COLO829 (cell line): ENCODE measurements at regions not wholly inside any gene's neighbourhood (a gene's known extent, or its start where the extent isn't known, plus 50 kb on each side); places are given as distances from the start of the nearest gene placed in this dataset.

Source experiments
- DNase-seq: peaks from one replicate; pipeline ENCODE4 v3.0.0; 2012; ENCODE audit warnings: low spot score

DNA sequence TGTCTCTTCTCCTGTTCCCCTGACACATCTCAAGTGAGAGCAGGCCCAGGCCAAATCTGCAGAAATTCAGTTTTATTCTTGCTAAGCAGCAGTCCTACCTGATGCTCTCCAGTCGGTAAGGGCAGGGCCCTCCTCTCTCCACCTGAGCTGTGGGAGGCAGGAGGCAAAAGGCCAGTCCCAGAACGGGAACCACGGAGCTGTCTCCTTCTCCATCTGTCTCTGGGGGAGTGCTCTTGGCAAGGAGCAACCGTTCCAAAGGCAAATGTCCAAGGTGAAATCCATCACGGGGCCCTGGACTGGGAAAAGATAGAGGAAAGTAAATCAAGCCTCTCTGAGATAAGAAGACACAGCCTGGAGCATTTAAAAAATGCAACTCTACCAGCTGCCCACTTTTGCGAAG, 65.2 kb upstream of the CDON start:
- DNase-seq: no peak

DNA sequence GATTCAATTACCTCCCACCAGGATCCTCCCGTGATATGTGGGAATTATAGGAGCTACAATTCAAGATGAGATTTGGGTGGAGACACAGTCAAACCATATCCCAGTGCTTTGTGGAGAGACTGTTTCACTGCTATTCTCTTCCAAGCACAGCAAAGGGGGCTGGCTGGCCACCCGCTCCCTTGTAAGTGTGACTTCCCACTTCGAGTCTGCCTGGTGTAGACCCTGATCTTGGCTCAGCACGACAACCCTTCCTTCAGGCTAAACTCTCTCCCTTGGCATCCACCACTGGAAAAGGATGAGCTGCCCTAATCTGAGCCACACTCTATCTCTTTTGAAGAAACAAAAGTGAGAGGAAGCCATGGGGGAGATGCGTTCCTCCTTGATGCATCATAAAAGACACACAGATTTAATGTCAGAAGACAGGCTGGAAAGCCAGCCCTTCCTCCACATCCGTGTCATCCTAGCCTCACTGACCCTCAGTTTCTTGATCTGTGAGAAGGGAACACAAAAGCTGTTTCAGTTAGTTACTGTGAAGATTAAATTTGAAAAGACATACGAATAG, 64.7 kb upstream of the CDON start:
- no peak for DNase-seq

DNA sequence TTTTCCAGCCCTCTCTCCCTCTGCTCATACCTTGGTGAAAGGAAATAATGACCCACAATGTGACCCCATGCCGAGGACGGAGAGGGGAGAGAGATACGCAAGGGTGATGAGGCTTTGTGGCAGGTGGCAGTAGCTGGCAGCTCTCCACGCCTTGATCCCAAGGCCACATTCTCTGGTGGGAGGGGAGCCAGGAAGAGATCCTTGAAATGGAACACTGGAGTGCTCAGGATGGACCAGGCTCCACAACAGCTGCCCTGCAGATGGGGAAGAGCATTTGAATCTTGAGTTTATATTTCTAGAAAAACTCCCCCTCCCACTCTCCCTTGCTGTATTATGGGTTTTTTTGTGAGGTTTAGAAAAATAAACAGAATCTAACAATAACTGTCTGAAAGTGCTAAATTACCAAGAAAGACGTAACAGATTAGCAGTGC, 61.6 kb upstream of the CDON start:
- no peak for DNase-seq

DNA sequence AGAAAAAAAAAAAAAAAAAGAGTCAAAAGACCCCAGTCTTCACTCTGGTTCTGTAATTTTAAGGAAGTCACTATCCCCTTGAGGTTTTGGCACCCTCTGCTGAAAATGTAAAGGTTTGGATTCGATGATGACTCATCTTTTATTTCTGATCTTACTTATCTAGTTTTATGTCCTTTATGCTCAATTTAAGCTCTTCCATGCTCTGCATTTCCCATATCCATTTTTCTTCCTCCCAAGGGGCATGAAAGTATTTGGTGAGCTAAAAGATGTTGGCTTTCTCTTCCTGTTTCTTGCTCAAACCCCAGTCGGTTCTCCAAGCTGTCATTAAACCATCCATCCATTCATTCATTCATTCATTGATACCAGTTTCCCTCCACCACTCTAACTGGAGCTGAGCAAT, 61.0 kb upstream of the CDON start:
- no peak for DNase-seq

DNA sequence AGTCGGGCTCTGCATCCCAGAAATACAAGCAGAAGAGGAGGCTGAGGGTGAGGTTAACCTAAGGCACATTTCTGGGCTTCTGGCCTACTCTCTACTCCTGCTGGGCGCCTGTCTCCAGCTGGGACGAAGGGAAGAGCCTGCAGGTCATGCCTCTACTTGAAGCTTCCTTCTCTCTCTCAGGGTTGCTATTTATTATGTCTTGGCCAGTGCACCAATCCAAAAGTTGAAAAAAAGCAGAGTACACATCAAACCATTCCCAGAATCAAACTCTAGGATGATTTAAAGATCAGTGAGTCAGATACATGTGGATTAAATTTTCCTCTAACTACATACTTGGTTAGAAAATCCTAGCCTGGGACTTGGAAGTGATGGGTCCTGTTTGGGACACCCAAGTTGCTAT, 60.2 kb upstream of the CDON start:
- no peak for DNase-seq

DNA sequence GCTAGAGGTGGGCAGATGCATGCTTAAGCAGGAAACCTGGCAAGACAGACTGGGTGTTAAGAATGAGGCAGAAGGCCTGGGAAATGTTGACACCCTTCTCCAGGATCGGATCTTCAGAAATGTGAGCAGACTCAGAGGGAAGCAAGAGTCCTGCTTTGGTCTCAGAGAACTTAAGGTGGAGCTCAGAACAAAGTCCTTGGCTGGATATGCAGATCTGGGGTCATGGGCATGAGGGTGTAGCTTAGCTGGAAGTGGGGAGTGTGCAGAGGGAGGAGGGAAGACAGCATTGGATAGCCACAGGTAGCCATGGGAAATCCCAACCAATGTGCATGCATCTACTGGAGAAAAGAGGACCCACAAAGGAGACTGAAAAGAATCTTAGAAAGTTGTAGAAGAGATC, 58.6 kb upstream of the CDON start:
- DNase-seq: no peak

DNA sequence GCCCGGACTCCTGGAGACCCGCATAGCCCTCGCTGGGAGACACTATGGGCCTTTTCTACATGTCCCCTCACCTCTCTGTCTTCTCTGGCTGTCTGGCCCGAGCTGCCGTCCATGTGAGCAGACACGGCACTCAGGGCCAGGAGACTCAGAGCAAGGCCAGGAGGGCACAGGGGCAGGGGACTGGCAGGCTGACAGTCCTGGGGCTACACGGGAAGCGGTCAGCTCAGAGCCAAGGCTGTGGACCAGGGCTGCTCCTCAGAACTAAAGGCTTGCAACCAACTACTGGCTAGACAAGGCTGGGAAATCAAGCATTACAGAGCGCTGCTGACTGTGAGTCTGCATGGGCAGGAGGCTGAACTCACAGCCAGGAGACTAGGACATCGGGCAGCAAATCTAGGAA, 56.1 kb upstream of the CDON start:
- no peak for DNase-seq

DNA sequence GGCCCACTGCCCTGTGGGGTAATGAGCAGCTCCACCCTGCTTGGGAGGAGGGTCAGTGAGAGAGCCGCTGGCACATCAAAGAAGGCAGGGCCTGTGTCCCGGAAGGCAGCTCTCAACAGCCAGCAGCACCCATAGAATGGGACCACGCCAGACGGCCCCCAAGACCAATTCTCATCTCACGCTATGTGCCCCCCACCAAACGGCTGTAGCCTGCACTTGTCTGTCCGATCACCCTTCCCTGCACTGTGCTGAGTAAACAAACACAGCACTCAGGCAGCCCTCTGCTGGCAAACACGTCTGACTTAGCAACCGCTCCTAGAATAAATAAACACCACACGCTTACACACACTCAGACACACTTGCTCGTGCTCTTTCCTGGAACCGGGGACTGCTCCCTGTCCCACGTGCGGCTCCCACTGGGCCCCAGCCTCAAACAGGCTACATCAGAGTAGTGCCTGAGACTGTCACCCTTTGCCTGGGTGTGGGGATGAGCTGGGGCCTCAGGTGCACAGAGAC, 53.2 kb upstream of the CDON start:
- no peak for DNase-seq

DNA sequence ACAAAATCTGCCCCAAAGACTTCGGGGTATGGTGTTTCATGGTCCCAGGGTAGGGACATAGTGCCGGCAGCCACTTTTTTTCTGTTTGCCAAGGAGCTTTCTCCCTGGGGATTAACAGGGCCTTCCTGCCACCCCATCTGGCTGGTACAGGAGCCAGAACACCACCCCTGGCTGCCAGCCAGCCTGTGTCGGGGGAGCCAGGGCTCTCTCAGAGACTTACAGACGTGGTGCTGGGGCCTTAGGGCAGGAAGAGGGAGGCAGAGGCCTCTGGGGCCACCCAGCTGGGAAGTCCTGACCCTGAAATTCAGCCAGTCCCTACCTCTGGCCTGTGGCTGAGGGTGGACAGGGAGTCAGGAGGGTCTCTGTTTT, 52.4 kb upstream of the CDON start:
- DNase-seq: no peak

DNA sequence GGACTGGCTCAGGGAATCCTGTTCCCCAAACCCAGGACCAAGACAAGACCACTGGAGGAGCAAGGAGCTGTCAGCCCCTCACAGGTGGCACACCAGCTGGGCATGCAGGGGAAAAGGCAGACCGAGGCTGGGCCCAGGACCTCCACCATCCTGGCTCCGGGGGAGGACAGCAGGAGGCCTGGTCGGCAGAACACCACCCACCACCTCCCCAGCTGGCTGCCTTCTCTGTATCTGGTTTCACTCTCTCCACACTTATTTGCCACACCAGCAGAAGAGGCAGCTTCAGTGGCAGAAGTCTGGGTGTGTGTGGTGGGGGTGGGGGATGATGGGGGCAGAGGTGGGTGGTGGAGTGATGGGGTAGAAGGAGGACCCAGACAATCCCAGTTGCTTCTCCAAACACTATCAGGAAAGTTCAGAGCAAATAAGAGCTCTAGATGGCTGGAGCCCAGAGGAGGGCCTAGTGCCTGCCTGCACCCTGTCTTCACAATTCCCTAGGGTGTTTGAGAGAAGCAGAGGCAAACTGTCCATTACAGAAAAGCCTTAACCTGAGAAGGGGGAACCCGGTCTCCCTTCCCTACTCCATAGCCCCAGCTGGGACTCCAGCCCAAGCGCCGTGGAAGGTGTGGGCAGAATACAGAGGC, 51.9 kb upstream of the CDON start:
- DNase-seq: no peak

DNA sequence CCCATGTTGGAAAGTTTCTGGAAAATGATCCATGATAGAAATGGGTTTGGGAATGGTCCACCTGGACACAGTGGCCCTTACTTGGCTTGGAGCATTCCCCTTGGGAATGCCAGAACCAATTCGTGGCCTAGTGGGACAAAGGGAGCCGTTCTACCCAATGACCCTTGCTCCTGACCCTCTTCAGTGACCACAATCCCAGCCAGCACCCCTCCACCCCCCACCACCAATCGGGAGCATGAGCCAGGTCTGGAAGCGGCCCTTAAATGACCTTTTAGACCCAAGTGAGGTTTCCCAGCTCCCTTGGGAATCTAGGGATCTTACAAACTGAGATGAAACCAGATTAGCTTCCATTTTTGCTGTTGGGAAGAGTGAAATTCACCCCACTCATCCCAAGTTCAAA, 51.3 kb upstream of the CDON start:
- DNase-seq: no peak

DNA sequence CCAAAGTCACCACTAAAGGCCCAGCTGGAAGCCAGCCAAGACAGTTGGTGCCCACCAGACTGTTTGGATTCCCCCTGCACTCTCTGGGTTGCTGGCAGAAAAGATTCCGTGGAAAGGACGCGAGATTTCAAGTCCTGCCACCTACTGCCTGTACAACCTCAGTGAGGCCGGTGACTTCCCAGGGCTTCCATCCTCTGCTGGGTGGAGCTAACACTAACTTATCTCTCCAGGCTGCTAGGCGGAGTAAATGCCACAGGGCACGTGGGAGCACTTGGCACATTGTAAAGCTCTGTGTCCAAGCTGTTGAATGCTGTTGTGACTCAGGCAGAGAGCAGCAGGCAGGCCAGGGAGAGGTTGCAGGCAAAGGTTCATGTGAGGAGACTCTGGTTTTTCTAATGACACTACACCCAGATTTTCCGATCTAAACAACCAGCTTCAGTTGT, 50.9 kb upstream of the CDON start:
- peak; percentile 86 for DNase-seq

DNA sequence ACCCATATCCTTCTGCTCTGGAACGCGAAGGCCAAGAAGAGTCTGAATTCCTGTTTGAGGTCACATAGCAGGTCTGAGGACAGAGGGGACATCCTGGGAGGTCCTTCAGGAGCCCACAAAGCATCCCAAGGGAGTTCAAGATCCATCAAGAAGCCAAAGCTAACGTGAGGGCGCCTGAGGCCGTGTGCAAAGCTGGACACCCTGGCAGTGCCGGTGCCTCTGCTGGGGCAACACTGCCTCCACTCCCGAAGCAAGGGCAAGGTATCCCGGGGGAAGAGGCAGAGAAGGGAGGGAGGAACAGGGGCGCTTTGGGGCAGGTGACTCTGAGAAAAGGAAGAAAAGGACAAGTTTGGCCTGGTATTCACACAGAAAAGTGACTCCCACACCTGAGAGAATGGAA, 50.3 kb upstream of the CDON start:
- DNase-seq: no peak

DNA sequence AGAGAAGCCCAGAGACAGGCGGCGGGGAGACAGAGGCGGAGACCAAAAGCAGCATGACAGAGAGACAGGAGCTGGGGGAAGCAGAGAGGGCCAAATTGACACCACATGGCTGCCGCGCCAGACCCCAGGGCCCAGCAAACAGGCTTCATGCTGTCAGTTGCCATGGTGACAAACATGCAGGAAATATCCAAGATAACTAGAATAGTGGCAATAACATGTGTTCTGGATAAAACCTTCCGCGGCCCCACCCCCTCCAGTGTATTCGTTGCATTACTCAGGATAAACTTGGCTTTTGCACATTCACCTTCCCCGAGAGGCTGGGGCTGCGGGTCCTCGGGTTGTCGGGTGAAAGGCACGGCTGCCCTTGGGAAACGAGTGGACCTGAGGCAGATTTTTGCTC, 49.9 kb upstream of the CDON start:
- no peak for DNase-seq
